ENCODE measurements at regions not wholly inside any gene's neighbourhood (a gene's known extent, or its start where the extent isn't known, plus 50 kb on each side); places are given as distances from the start of the nearest gene placed in this dataset.

DNA sequence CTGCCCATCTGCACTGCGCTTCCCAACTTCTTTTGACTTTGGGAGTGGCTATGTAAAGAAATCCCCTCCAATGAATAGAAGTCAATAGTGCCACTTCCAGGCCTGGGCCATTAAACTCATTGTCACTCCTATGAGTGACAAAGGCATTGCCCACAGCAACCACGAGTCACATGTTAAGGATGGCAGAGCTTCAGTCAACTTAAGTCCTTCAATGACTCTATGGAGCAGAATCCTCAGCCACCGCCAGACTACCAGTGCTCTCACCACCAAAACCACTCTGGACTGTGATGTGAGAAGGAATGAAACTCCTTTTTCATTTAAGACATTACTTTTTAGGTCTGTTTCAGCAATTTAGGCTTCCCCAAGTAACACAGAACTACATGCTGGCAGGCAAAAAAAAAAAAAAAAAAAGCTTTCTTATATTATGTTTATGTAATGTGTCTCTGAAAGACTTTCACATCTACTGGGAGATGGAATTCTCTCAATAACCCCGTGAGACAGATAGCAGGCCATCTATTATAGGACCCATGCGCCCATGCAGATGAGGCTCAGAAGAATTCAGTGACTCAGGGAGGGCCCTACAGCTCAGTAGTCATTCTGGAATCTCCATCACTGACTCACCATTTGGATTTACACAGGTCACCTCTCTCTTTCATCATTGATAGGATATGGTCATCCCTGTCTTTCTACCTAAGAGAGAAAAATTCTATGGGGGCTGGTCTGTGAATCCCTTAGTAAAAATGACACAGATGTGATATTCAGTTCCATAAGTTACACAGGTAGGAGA lies 180.5 kb downstream of the CEMIP2 start:
- no peak for DNase-seq (ENCODE audit: low read depth, low spot score)
- H3K27ac ChIP-seq (ENCODE audit: insufficient read depth, low read depth, low read length) = no peak overlapping the region

DNA sequence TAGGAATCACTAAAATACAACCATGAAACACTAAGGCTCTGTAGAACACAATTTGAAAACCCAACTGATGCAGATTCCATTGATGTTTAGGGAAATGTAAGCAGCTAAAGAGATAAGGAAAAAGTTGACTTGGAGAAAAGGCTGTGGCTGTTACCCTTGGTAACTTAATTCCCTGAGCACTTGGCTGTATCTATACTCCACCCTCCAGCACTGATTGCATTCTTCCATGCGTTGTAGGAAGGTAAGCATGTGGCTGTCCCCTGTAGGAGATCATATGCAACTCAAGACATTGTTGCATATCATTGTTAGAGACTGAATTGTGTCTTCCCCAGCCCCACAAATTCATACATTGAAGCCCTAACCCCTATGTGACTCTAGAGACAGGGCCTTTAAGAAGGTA lies 184.5 kb downstream of the CEMIP2 start:
- no peak overlapping the region for H3K4me3 ChIP-seq (replicated peaks in 1 of 3; ENCODE audit: insufficient read depth in 1 of 3, low read depth in 1 of 3, low read length in 3 of 3)
- FAIRE-seq (no peak), DNase-seq (ENCODE audit: low read depth, low spot score) (no peak)
- no peaks in the 10 kb centered on the region for H4K20me1 ChIP-seq (replicated peaks; ENCODE audit: control insufficient read depth, extremely low read depth, insufficient read depth, low read length)
- H2AFZ ChIP-seq (ENCODE audit: low read depth, low read length) = no peak overlapping the region
- no TSS peak for BruUV-seq (replicated peaks)
- no peaks in the 10 kb centered on the region for H3K9me1 ChIP-seq (replicated peaks; ENCODE audit: control insufficient read depth, extremely low read depth, insufficient read depth, low read length)
- no peaks in the 10 kb centered on the region for H3K27me3 ChIP-seq (ENCODE audit: control insufficient read depth in 2 of 2, insufficient read depth in 2 of 2, low read length in 2 of 2)
- no peak overlapping the region for H3K9ac ChIP-seq (replicated peaks; ENCODE audit: extremely low read depth, insufficient read depth, low read length)
- CTCF ChIA-PET = no interaction called here
- H3K9me3 ChIP-seq (replicated peaks; ENCODE audit: control insufficient read depth, insufficient read depth, low read length) = no peaks in the 10 kb centered on the region
- POLR2A ChIA-PET = no interaction called here
- intact Hi-C loops (cut with micrococcal nuclease) (no loop called here), dilution Hi-C loops (cut with MboI; ENCODE audit: extremely low pct_ligation_motif_present, low sequenced_read_pairs) (no loop called here)
- no peak overlapping the region for H3K27ac ChIP-seq (ENCODE audit: insufficient read depth, low read depth, low read length)
- H3K79me2 ChIP-seq (ENCODE audit: control insufficient read depth, insufficient read depth, low read length) = no peaks in the 10 kb centered on the region
- no peaks in the 10 kb centered on the region for H3K36me3 ChIP-seq (ENCODE audit: control insufficient read depth in 2 of 2, extremely low read depth in 1 of 2, insufficient read depth in 2 of 2, low read length in 2 of 2)
- H3K4me1 ChIP-seq (ENCODE audit: control insufficient read depth, extremely low read depth, insufficient read depth, low read length) = no peaks in the 10 kb centered on the region
- TF ChIP-seq, protein P1, sequence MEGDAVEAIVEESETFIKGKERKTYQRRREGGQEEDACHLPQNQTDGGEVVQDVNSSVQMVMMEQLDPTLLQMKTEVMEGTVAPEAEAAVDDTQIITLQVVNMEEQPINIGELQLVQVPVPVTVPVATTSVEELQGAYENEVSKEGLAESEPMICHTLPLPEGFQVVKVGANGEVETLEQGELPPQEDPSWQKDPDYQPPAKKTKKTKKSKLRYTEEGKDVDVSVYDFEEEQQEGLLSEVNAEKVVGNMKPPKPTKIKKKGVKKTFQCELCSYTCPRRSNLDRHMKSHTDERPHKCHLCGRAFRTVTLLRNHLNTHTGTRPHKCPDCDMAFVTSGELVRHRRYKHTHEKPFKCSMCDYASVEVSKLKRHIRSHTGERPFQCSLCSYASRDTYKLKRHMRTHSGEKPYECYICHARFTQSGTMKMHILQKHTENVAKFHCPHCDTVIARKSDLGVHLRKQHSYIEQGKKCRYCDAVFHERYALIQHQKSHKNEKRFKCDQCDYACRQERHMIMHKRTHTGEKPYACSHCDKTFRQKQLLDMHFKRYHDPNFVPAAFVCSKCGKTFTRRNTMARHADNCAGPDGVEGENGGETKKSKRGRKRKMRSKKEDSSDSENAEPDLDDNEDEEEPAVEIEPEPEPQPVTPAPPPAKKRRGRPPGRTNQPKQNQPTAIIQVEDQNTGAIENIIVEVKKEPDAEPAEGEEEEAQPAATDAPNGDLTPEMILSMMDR (IDR thresholded peaks at IDR 0.05; ENCODE audit: extremely low read depth in 1 of 2, insufficient read depth in 1 of 2, low read depth in 1 of 2, low read length in 2 of 2) = no peak
- TF ChIP-seq POLR2AphosphoS5 (IDR thresholded peaks at IDR 0.05; ENCODE audit: insufficient read depth, low read depth, low read length) (no peak), MYC (IDR thresholded peaks at IDR 0.05; ENCODE audit: low read depth, low read length) (no peak), GATA2 (IDR thresholded peaks at IDR 0.05; ENCODE audit: insufficient read depth, insufficient read length, low read depth, low read length) (no peak)
- H3K4me2 ChIP-seq (ENCODE audit: insufficient read depth, low read length) = no peak overlapping the region

More for the DNA sequence above, 180.5 kb downstream of the CEMIP2 start:
- H3K27me3 ChIP-seq (ENCODE audit: control insufficient read depth in 2 of 2, insufficient read depth in 2 of 2, low read length in 2 of 2) = peaks cover 0 to 1% of the 10 kb centered on the region in 2 experiments
- no peak for TF ChIP-seq JUN (IDR thresholded peaks at IDR 0.05; ENCODE audit: borderline replicate concordance, insufficient read depth, insufficient read length, low read depth)
- H3K9ac ChIP-seq (replicated peaks; ENCODE audit: extremely low read depth, insufficient read depth, low read length) = no peak overlapping the region
- no peaks in the 10 kb centered on the region for H4K20me1 ChIP-seq (replicated peaks; ENCODE audit: control insufficient read depth, extremely low read depth, insufficient read depth, low read length)
- intact Hi-C loops (cut with micrococcal nuclease) (no loop called here), dilution Hi-C loops (cut with MboI; ENCODE audit: extremely low pct_ligation_motif_present, low sequenced_read_pairs) (no loop called here)
- ChIA-PET CTCF (no interaction called here), POLR2A (no interaction called here)
- no peak overlapping the region for H3K4me3 ChIP-seq (replicated peaks in 1 of 3; ENCODE audit: insufficient read depth in 1 of 3, low read depth in 1 of 3, low read length in 3 of 3)
- H3K79me2 ChIP-seq (ENCODE audit: control insufficient read depth, insufficient read depth, low read length) = no peaks in the 10 kb centered on the region
- H3K36me3 ChIP-seq (ENCODE audit: control insufficient read depth in 2 of 2, extremely low read depth in 1 of 2, insufficient read depth in 2 of 2, low read length in 2 of 2) = no peaks in the 10 kb centered on the region
- H3K9me1 ChIP-seq (replicated peaks; ENCODE audit: control insufficient read depth, extremely low read depth, insufficient read depth, low read length) = no peaks in the 10 kb centered on the region
- no peak overlapping the region for H3K4me2 ChIP-seq (ENCODE audit: insufficient read depth, low read length)
- H3K9me3 ChIP-seq (replicated peaks; ENCODE audit: control insufficient read depth, insufficient read depth, low read length) = no peaks in the 10 kb centered on the region
- FAIRE-seq = no peak
- no peaks in the 10 kb centered on the region for H3K4me1 ChIP-seq (ENCODE audit: control insufficient read depth, extremely low read depth, insufficient read depth, low read length)
- no TSS peak for BruUV-seq (replicated peaks)
- no peak overlapping the region for H2AFZ ChIP-seq (ENCODE audit: low read depth, low read length)

Data from endothelial cell of umbilical vein (primary cell).